SK-MEL-5 (cell line): ENCODE measurements at regions not wholly inside any gene's neighbourhood (a gene's known extent, or its start where the extent isn't known, plus 50 kb on each side); places are given as distances from the start of the nearest gene placed in this dataset.

Source experiments
- DNase-seq: peaks from one replicate; pipeline ENCODE4 v3.0.0-alpha.2; 2016; ENCODE audit warnings: low read depth, low spot score
- in situ Hi-C: cut with HindIII; loops from 2 replicates; pipeline ENCODE4 v1.10.0; 2016; ENCODE audit warnings: low sequenced_read_pairs, high pct_unique_total_duplicates, low pct_unique_long_range_greater_than_20kb

- no peak for DNase-seq
- in situ Hi-C loops, result no loop called here
These were observed 132.3 kb downstream of the TINAG start for GRCh38 chr6:54440549-54440948.

DNA sequence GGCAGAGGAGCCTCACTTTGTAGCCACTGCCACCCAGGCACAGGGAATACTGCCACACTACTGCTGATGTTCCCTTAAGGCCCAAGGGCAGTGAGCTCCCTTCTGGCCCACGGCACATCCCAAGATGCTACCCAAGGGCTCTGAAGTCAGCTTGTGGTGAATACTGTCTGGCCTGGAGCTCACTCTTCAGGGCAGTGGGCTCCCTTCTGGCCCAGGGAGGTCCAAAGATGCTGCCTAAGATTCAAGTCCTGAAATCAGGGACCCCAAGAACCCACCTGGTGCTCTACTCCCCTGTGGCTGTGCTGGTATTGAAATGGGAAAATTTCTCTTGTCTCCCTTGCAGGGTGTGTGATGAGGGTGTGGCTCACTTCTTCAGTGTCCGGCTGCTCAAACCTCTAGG lies 132.8 kb downstream of the TINAG start:
- no peak for DNase-seq
- in situ Hi-C loops, result no loop called here

- in situ Hi-C loops, result no loop called here
- no peak for DNase-seq
These were observed 133.5 kb downstream of the TINAG start for GRCh38 chr6:54441687-54442248.

DNA sequence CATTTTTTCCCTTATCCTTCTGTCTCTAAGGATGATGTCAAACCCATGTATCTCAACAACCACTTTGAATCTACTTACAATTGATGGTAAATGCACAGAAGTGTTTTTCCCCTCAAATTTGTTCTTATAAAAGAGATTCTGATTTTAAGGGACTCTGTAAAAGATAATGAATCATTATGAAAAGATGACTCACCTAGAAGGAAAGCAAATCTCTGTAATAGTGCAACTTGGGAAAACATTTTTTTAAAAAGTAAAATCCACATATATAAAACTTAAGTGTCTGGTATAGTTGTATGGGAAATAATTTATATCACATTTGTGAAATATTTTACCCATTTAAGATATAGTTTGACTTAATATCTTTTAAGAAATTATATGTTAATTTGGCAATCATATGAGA lies 137.0 kb downstream of the TINAG start:
- DNase-seq, result no peak
- in situ Hi-C loops, result no loop called here

DNA sequence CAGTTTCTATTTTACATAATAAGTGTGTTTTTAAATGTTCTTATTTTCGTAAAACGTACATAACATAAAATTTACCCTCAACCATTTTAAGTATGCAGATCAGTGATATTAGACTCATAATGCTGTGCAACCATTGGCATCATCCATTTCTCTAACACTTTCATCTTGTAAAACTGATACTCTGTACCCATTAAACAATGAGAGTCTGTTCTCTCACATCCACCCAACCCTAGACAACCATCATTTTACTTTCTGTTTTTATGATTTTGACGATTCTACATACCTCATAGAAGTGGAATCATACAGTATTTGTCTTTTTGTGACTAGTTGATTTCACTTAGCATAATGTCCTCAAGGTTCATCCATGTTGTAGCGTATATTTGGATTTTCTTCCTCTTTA lies 140.4 kb downstream of the TINAG start:
- in situ Hi-C loops, result no loop called here
- DNase-seq, result no peak

DNA sequence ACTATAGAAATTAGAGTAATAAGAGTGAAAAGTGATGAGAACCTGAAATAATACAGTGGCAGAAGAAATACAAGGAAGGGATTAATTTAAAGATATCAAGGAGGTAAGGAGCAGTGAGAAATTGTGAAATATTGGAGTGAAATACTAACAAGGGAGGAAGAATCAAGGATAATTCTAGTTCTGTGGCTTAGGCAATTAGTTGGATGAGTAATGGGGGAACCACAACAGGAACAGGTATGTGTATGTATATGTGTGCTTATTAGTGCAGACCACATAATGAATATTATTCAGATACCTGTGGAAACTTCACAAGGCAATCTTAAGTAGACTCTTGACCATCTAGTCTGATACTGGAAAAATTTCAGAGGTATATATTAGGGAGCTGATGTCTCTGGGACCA lies 143.3 kb downstream of the TINAG start:
- DNase-seq, result no peak
- in situ Hi-C loops, result no loop called here

GRCh38 chr6:54463354-54464024 lies 155.2 kb downstream of the TINAG start:
- in situ Hi-C loops, result no loop called here

DNA sequence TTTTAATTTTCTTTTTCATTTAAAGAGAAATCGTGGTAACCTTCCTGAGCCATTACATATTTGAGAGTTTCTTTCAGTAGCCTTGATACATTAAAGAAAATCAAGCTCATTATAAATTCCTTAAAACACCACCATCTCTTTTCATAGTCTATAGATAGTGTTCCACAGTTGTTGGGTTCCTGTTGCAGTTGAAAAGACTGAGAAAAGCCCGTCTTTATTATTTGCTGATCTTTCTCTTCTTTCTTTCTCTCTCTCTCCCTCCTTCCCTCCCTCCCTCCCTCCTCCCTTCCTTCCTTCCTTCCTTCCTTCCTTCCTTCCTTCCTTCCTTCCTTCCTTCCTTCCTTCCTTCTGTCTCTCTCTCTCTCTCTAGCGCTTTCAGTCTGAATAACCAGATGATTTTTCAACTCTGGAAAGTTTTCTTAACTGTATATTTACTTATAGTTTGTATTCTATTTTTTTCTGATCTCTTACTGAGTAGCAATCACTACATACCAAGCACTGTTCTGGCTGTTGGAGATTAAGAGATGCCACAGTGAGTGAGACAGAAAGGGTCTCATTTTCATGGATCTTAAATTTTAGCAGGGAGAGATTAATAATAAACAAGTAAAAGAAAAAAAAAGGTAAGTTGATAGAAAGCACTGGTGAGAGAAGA lies 157.5 kb downstream of the TINAG start:
- in situ Hi-C loops, result no loop called here
- no peak for DNase-seq

More at GRCh38 chr6:54463354-54464024, 155.2 kb downstream of the TINAG start:
- no peak for DNase-seq

DNA sequence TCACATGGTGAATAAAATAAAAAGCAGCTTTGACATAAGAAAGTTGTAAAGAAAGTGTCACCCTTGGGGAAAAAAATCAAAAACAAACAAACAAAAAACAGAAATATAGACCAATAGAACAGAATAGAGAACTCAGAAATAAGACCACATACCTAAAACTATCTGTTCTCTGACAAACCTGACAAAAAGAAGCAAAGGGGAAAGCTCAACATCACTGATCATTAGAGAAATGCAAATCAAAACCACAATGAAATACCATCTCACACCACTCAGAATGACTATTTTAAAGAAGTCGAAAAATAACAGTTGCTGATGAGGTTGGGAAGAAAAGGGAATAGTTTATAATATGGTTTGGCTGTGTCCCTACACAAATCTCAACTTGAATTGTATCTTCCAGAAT lies 159.1 kb downstream of the TINAG start:
- in situ Hi-C loops, result no loop called here
- no peak for DNase-seq

GRCh38 chr6:54473328-54473727 lies 165.1 kb downstream of the TINAG start:
- DNase-seq, result no peak
- in situ Hi-C loops, result no loop called here

DNA sequence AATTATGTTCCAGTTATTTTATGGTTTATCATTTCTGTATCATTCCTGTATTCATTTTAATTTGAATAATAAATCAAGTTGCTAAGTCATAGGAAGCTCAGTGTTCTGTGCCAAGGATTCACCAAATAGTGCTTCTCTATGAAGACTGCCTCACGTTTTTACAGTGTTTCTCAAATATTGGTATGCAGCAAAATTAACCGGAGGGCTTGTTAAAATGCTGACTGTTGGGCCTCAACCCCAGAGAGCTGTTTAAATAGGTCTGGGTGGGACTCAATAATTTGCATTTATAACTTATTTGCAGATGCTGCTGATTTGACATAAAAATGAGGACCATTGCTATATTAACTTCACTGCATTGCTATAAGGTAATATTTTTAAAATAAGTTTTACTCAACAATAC lies 166.7 kb downstream of the TINAG start:
- in situ Hi-C loops, result no loop called here
- no peak for DNase-seq

GRCh38 chr6:54481091-54481490 lies 172.8 kb downstream of the TINAG start:
- in situ Hi-C loops, result no loop called here
- no peak for DNase-seq

GRCh38 chr6:54491431-54491830 lies 183.2 kb downstream of the TINAG start:
- in situ Hi-C loops, result no loop called here
- DNase-seq, result no peak

GRCh38 chr6:54493138-54493537 lies 184.9 kb downstream of the TINAG start:
- in situ Hi-C loops, result no loop called here
- DNase-seq, result no peak

DNA sequence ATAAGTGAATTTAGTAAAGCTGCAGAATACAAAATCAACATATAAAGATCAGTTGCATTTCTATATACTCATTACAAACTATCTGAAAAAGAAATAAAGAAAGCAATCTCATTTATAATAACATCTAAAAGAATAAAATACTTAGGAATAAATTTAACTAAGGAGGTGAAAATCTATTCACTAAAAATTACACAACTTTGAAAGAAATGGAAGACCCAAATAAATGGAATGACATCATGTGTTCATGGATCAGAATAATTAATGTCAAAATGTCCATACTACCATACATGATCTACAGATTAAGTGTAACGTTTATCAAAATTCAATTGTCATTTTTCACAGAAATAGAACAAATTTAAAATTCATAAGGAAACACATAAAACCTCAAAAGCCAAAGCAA lies 194.9 kb downstream of the TINAG start:
- in situ Hi-C loops, result no loop called here
- no peak for DNase-seq

DNA sequence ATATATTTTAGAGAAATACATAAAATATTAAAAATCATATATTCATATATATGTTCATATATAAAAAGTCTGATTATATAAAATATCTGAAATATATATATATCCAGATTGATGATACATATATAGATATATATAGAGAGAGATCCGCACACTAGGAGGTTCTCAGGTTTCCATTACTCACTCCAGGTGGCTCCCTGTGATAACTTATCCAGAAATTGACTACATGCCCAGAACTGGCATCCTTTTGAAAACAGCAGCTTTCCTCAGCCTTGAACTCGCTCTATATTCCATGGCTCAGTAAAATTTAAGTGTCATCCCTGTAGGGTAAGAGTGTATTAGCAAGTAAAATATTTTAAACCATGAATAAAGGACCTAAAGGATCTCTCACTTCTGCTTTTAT lies 206.8 kb downstream of the TINAG start:
- DNase-seq, result no peak
- in situ Hi-C loops, result no loop called here

- no peak for DNase-seq
- in situ Hi-C loops, result no loop called here
These were observed 207.5 kb downstream of the TINAG start for GRCh38 chr6:54515713-54516112.

DNA sequence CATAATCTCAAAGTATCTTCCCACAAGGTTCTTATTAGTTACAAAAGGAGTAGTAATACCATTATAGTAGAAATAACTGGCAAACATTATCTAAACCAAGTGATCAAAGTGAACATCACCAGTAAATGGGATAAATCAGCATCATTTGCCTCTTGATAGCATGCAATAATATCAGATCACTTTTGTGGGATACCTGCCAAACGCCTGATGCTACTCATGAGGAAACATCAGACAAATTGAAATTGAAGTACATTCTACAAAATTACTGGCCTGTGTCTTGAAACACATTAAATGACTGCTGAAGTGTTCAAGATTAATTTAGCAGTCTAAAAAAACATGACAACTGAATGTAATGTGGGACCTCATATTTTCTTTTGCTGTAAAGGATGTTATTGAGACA lies 208.1 kb downstream of the TINAG start:
- in situ Hi-C loops, result no loop called here
- DNase-seq, result no peak

DNA sequence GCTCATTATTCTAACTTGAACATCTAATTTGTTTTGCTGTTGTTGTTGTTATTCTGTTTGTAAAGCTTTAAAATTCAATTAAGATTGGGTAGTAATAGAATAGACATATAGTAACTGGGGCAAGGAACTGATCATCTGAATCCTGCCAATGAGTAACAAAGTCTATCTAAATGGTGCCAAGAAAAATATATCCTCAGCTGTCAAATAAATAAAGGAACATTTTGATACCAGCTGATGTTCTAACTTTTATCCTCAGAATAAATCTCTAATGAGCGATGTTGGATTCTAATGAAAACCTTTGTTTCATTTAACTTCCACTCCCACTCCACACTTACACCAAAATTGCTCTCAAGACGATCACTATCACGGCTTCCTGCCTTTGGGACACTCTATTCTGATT lies 210.9 kb downstream of the TINAG start:
- in situ Hi-C loops, result no loop called here
- DNase-seq, result no peak
